K562 (cell line): ENCODE measurements at regions not wholly inside any gene's neighbourhood (a gene's known extent, or its start where the extent isn't known, plus 50 kb on each side); places are given as distances from the start of the nearest gene placed in this dataset.

Experiments used
- ATAC-seq: fragments of 200-7000 bp; cut with Tn5 transposase; 3 replicates; pipeline ENCODE4 v1.9.1; 2020; ENCODE audit warnings: moderate library complexity
- BruUV-seq: library from RNA; stranded (reverse); fragments of 400-500 nt; replicated peaks from 2 replicates; lab custom pipeline; 2021; lab: Mats Ljungman, UMichigan
- CTCF ChIA-PET: fragments of 300-600 bp; formaldehyde crosslinking; extraction: SDS; loops from one replicate; lab custom pipeline; 2021; ENCODE audit warnings: low intra/inter-chr PET ratio; lab: Yijun Ruan, JAX
- POLR2A ChIA-PET: fragments of 300-600, 350-650 bp; sonication (Branson Sonifier 250); formaldehyde crosslinking; extraction: SDS; loops from one replicate; lab custom pipeline; 2021; ENCODE audit warnings: antibody characterized with exemption, inconsistent platforms; lab: Yijun Ruan, JAX
- DNase-seq, 4 experiments: peaks; one replicate each; pipeline versions ENCODE4 v3.0.0 to v3.0.0-alpha.2; 2011 to 2018; ENCODE audit warnings: low spot score in 3 of 4, mixed read lengths in 3 of 4; ENCODE audit errors: extremely low read depth in 1 of 4
- FAIRE-seq: peaks from 2 replicates; lab custom pipeline; 2011; peaks lifted over from hg19 to GRCh38; lab: Jason Lieb, UNC
- H2AFZ ChIP-seq: 2 replicates; pipeline ENCODE4 v1.6.0; 2011; ENCODE audit warnings: low read depth, low read length, control low read depth, inconsistent platforms
- H3K27ac ChIP-seq: fragments of 200-600 bp; 3 replicates; pipeline ENCODE4 v1.8.0; 2011; ENCODE audit warnings: low read depth, mild to moderate bottlenecking, control low read depth, inconsistent platforms, low read length, moderate library complexity, mixed read lengths; ENCODE audit errors: extremely low read depth
- H3K27me3 ChIP-seq, 2 experiments: fragments of 300-600 bp in 1 of 2; 2 replicates in 1 of 2; 3 replicates in 1 of 2; pipeline versions ENCODE4 v1.6.0 to v1.8.0; 2011; ENCODE audit warnings: inconsistent platforms in 2 of 2, low read length in 2 of 2, mild to moderate bottlenecking in 1 of 2, mixed read lengths in 1 of 2, moderate library complexity in 1 of 2; ENCODE audit not compliant: control insufficient read depth in 2 of 2, insufficient read depth in 2 of 2
- H3K36me3 ChIP-seq: fragments of 300-600 bp; 3 replicates; pipeline ENCODE4 v1.8.0; 2011; ENCODE audit warnings: mild to moderate bottlenecking, low read length, inconsistent platforms; ENCODE audit not compliant: control insufficient read depth, insufficient read depth
- H3K4me1 ChIP-seq, 2 experiments: fragments of 200-600 bp in 1 of 2; replicated peaks in 1 of 2; 2 replicates in 1 of 2; 3 replicates in 1 of 2; pipeline versions ENCODE4 v1.5.1 to v1.8.0; 2011; ENCODE audit warnings: inconsistent platforms in 2 of 2, low read length in 2 of 2, mild to moderate bottlenecking in 1 of 2, mixed read lengths in 1 of 2, moderate library complexity in 1 of 2; ENCODE audit not compliant: control insufficient read depth in 2 of 2, insufficient read depth in 2 of 2
- H3K4me2 ChIP-seq: 2 replicates; pipeline ENCODE4 v1.6.1; 2011; ENCODE audit warnings: low read length, control low read depth, inconsistent platforms, mixed read lengths; ENCODE audit not compliant: insufficient read depth
- H3K4me3 ChIP-seq: fragments of 200-600 bp; sonication (generic), shearing (Covaris generic); 2 replicates; pipeline ENCODE4 v1.5.1; 2016; ENCODE audit warnings: control low read depth, inconsistent platforms
- H3K79me2 ChIP-seq: fragments of 200-600 bp; 3 replicates; pipeline ENCODE4 v1.8.0; 2011; ENCODE audit warnings: low read length, inconsistent platforms; ENCODE audit not compliant: control insufficient read depth, insufficient read depth
- H3K9ac ChIP-seq, 2 experiments: 2 replicates each; pipeline versions ENCODE4 v1.6.0 to v1.6.1; 2011; ENCODE audit warnings: low read depth in 2 of 2, low read length in 2 of 2, control low read depth in 1 of 2, inconsistent platforms in 1 of 2, mild to moderate bottlenecking in 1 of 2, mixed read lengths in 1 of 2; ENCODE audit not compliant: insufficient read depth in 1 of 2
- H3K9me1 ChIP-seq: one replicate; pipeline ENCODE4 v1.6.0; 2011; ENCODE audit warnings: inconsistent platforms, mild to moderate bottlenecking, low read length, moderate library complexity; ENCODE audit not compliant: control insufficient read depth, insufficient read depth
- H3K9me3 ChIP-seq: replicated peaks from 2 replicates; pipeline ENCODE4 v1.5.1; 2011; ENCODE audit warnings: low read depth, low read length, inconsistent platforms; ENCODE audit not compliant: control insufficient read depth, insufficient read depth
- H4K20me1 ChIP-seq: replicated peaks from 2 replicates; pipeline ENCODE4 v1.6.1; 2011; ENCODE audit warnings: low read length, inconsistent platforms, mixed read lengths; ENCODE audit not compliant: control insufficient read depth, insufficient read depth
- ATF1 ChIP-seq, 2 experiments: fragments of 450-650 bp in 1 of 2; IDR thresholded peaks; 2 replicates each; pipeline ENCODE4 v1.6.1; 2016; ENCODE audit warnings: missing compliant biosample characterization in 1 of 2, missing genetic modification characterization in 1 of 2
- E2F8 ChIP-seq: fragments of 450-650 bp; IDR thresholded peaks from 2 replicates; pipeline ENCODE4 v1.7.1; 2018; ENCODE audit warnings: mild to moderate bottlenecking, low read depth; ENCODE audit not compliant: partially characterized antibody
- E4F1 ChIP-seq: fragments of 250-450 bp; sonication (Bioruptor Pico); IDR thresholded peaks from 2 replicates; pipeline ENCODE4 v1.5.0; 2021; ENCODE audit warnings: mild to moderate bottlenecking, borderline replicate concordance
- ELF1 ChIP-seq: fragments of 200-800 bp; sonication (Bioruptor generic); IDR thresholded peaks from 2 replicates; pipeline ENCODE4 v1.6.1; 2016; ENCODE audit warnings: missing genetic modification characterization, missing compliant biosample characterization
- ETV1 ChIP-seq: fragments of 450-650 bp; conservative IDR thresholded peaks from 2 replicates; pipeline ENCODE4 v1.6.1; 2016; ENCODE audit warnings: missing genetic modification characterization, control low read depth, low read depth, missing compliant biosample characterization
- ETV6 ChIP-seq, 3 experiments: fragments of 150-350 bp in 1 of 3; sonication (generic) in 1 of 3; formaldehyde crosslinking in 1 of 3; IDR thresholded peaks; 2 replicates each; pipeline versions ENCODE4 v1.6.1 to v1.8.0; 2014 to 2022; ENCODE audit warnings: borderline replicate concordance in 2 of 3, low read depth in 2 of 3, antibody characterized with exemption in 1 of 3, low read length in 1 of 3, mild to moderate bottlenecking in 1 of 3, missing genetic modification reagents in 1 of 3
- GTF2F1 ChIP-seq: IDR thresholded peaks from 2 replicates; pipeline ENCODE4 v1.6.1; 2011; ENCODE audit warnings: low read depth, low read length, improper control_type of control experiment
- NCOA6 ChIP-seq: fragments of 450-650 bp; IDR thresholded peaks from 2 replicates; pipeline ENCODE4 v1.6.1; 2017; ENCODE audit warnings: mild to moderate bottlenecking
- NFIC ChIP-seq: fragments of 450-650 bp; IDR thresholded peaks from 2 replicates; pipeline ENCODE4 v1.6.1; 2017; ENCODE audit warnings: mild to moderate bottlenecking, inconsistent platforms
- NUFIP1 ChIP-seq: fragments of 450-650 bp; IDR thresholded peaks from 2 replicates; pipeline ENCODE4 v1.6.1; 2018; ENCODE audit not compliant: partially characterized antibody
- PHF21A ChIP-seq: fragments of 450-650 bp; IDR thresholded peaks from 2 replicates; pipeline ENCODE4 v1.6.1; 2017; ENCODE audit warnings: low read depth, borderline replicate concordance
- SETDB1 ChIP-seq: IDR thresholded peaks from one replicate; pipeline ENCODE4 v1.6.1; 2012; ENCODE audit warnings: low read length, control low read depth, inconsistent platforms
- STAT5B ChIP-seq: fragments of 250-450 bp; sonication (Bioruptor Pico); IDR thresholded peaks from 2 replicates; pipeline ENCODE4 v1.8.0; 2021; ENCODE audit warnings: mild to moderate bottlenecking, inconsistent platforms
- TEAD2 ChIP-seq: fragments of 450-650 bp; IDR thresholded peaks from 2 replicates; pipeline ENCODE4 v1.6.1; 2016; ENCODE audit warnings: missing genetic modification characterization, control low read depth, missing compliant biosample characterization
- ZNF124 ChIP-seq: sonication (generic); formaldehyde crosslinking; IDR thresholded peaks from 2 replicates; pipeline ENCODE4 v1.8.1; 2022; ENCODE audit warnings: missing genetic modification reagents
- ZNF143 ChIP-seq: sonication (generic); formaldehyde crosslinking; IDR thresholded peaks from 2 replicates; pipeline ENCODE4 v1.9.0; 2022; ENCODE audit warnings: mild to moderate bottlenecking, missing genetic modification reagents
- ZNF445 ChIP-seq: fragments of 250-450 bp; sonication (Bioruptor Pico); IDR thresholded peaks from 2 replicates; pipeline ENCODE4 v1.4.0; 2020; ENCODE audit warnings: low read depth, mild to moderate bottlenecking, moderate library complexity
- ZNF778 ChIP-seq: fragments of 450-650 bp; formaldehyde crosslinking; IDR thresholded peaks from 2 replicates; pipeline ENCODE4 v1.4.0; 2020; ENCODE audit warnings: mild to moderate bottlenecking, moderate library complexity
- ZSCAN32 ChIP-seq: fragments of 450-650 bp; formaldehyde crosslinking; IDR thresholded peaks from 2 replicates; pipeline ENCODE4 v1.4.0; 2020; ENCODE audit warnings: mild to moderate bottlenecking, moderate library complexity
- WGBS: fragments of 100-300 bp; shearing (Covaris generic); methylation state at CpG from one replicate; pipeline ENCODE4 v1.1.6; 2016; ENCODE audit warnings: low coverage, mixed read lengths; ENCODE audit not compliant: insufficient coverage; ENCODE audit errors: missing lambda C conversion rate; 5-methylcytosine and 5-hydroxymethylcytosine counted together
- in situ Hi-C: fragments of 300-500 bp; cut with MboI; formaldehyde crosslinking; loops from 4 replicates; pipeline ENCODE4 v1.15.0; 2018; ENCODE audit warnings: inconsistent platforms, mixed read lengths
- intact Hi-C: fragments of 100-400 bp; cut with micrococcal nuclease; formaldehyde crosslinking; loops from 2 replicates; pipeline ENCODE4 v1.14.2; 2022

GRCh38 chr10:63889803-63890202 is 368.6 kb downstream of the REEP3 start (continued):
- TF ChIP-seq E2F8 (no peak), ZNF143 (CRISPR knock-in tag) (no peak), ETV6 (IDR thresholded peaks at IDR 0.05; ENCODE audit: borderline replicate concordance in 1 of 2, low read depth in 2 of 2, low read length in 1 of 2) (no peak), ETV6 (CRISPR knock-in tag; IDR thresholded peaks at IDR 0.05; ENCODE audit: borderline replicate concordance) (no peak), PHF21A (no peak)
- TF ChIP-seq, all 486 proteins: peak for 0

- in situ Hi-C loops (no loop called here), intact Hi-C loops (no loop called here)
- H3K27ac ChIP-seq = no peak overlapping the region
- WGBS = 1% methylated on average over 5 of the region's 5 CpGs
- H3K79me2 ChIP-seq = no peaks in the 10 kb centered on the region
- no peaks in the 10 kb centered on the region for H4K20me1 ChIP-seq
- ATAC-seq = no peak
- H3K9me3 ChIP-seq = no peaks in the 10 kb centered on the region
- H3K9ac ChIP-seq = no peak overlapping the region
- no peak for DNase-seq
- no peak overlapping the region for H3K4me2 ChIP-seq
- H3K4me3 ChIP-seq = no peak overlapping the region
- POLR2A ChIA-PET = interaction anchor here (0.7 kb wide), 1 partner anchor 16 kb away, joined by 3 read pairs; no protein-coding TSS in a partner anchor
- no peak for FAIRE-seq
- H3K9me1 ChIP-seq = no peaks in the 10 kb centered on the region
- no peaks in the 10 kb centered on the region for H3K36me3 ChIP-seq
- H3K4me1 ChIP-seq = no peaks in the 10 kb centered on the region
- CTCF ChIA-PET = no interaction called here
- H2AFZ ChIP-seq = no peak overlapping the region
- H3K27me3 ChIP-seq = no peaks in the 10 kb centered on the region
- BruUV-seq = no TSS peak
- TF ChIP-seq E4F1 (CRISPR knock-in tag) (no peak), NUFIP1 (no peak), SETDB1 (no peak), STAT5B (no peak), ETV1 (tag) (no peak), ZSCAN32 (no peak), ZNF445 (no peak), ZNF778 (CRISPR knock-in tag) (no peak), GTF2F1 (no peak), ELF1 (no peak), ZNF124 (CRISPR knock-in tag) (no peak), TEAD2 (tag) (no peak), NCOA6 (no peak), ATF1 (CRISPR knock-in tag; IDR thresholded peaks at IDR 0.05) (no peak), ATF1 (tag; IDR thresholded peaks at IDR 0.05) (no peak), NFIC (no peak)
Observed at GRCh38 chr10:63896992-63897391, 375.8 kb downstream of the REEP3 start.
